Left colon (tissue), 2 donors: ENCODE measurements at regions not wholly inside any gene's neighbourhood (a gene's known extent, or its start where the extent isn't known, plus 50 kb on each side); places are given as distances from the start of the nearest gene placed in this dataset.

ENCODE experiments used
- ATAC-seq: fragments of 200-7000 bp; cut with Tn5 transposase; one replicate; pipeline ENCODE4 v1.9.1; 2020; ENCODE audit warnings: mild to moderate bottlenecking, moderate library complexity
- DNase-seq, 2 donors: peaks; one replicate each; pipeline ENCODE4 v3.0.0-alpha.2; 2020
- intact Hi-C, 2 donors: fragments of 100-400 bp; cut with DNase I in 1 of 2; cut with micrococcal nuclease in 1 of 2; formaldehyde crosslinking; loops; one replicate each; pipeline versions ENCODE4 v1.11.2 to v1.14.0; 2022; cut with DNase I, micrococcal nuclease
- donor health status: DM: no; HTN: no; CAD: no.
- donor health status: DM: yes; HTN: yes; CAD: no.

GRCh38 chr5:91699429-91699828, 316.3 kb upstream of the ARRDC3 start:
- ATAC-seq, result no peak
- DNase-seq, result no peak
- intact Hi-C loops, result no loop called here

- DNase-seq, result no peak
- intact Hi-C loops, result no loop called here
- no peak for ATAC-seq
These were observed 308.5 kb upstream of the ARRDC3 start for GRCh38 chr5:91691592-91691991.

GRCh38 chr5:91690921-91691320, 307.8 kb upstream of the ARRDC3 start:
- intact Hi-C loops, result no loop called here
- ATAC-seq (no peak), DNase-seq (no peak)

- DNase-seq (no peak), ATAC-seq (no peak)
- intact Hi-C loops, result no loop called here
These were observed 304.3 kb upstream of the ARRDC3 start for GRCh38 chr5:91687430-91687829.

- intact Hi-C loops, result no loop called here
- no peak for DNase-seq
These were observed 301.5 kb upstream of the ARRDC3 start for GRCh38 chr5:91684625-91685024.

GRCh38 chr5:91670563-91670962, 287.4 kb upstream of the ARRDC3 start:
- intact Hi-C loops, result no loop called here
- DNase-seq (no peak), ATAC-seq (no peak)

More at GRCh38 chr5:91684625-91685024, 301.5 kb upstream of the ARRDC3 start:
- ATAC-seq, result no peak

GRCh38 chr5:91670122-91670521, 287.0 kb upstream of the ARRDC3 start:
- intact Hi-C loops, result no loop called here
- no peak for ATAC-seq
- DNase-seq, result no peak

- ATAC-seq (no peak), DNase-seq (no peak)
- intact Hi-C loops, result no loop called here
These were observed 285.1 kb upstream of the ARRDC3 start for GRCh38 chr5:91668261-91668660.

- intact Hi-C loops, result no loop called here
- no peak for DNase-seq
- no peak for ATAC-seq
These were observed 269.6 kb upstream of the ARRDC3 start for GRCh38 chr5:91652678-91653077.

GRCh38 chr5:91651704-91652103, 268.6 kb upstream of the ARRDC3 start:
- intact Hi-C loops, result no loop called here
- ATAC-seq (no peak), DNase-seq (no peak)

- DNase-seq (no peak), ATAC-seq (no peak)
- intact Hi-C loops, result no loop called here
These were observed 262.2 kb upstream of the ARRDC3 start for GRCh38 chr5:91645347-91645746.

- intact Hi-C loops, result no loop called here
- ATAC-seq (no peak), DNase-seq (no peak)
These were observed 260.7 kb upstream of the ARRDC3 start for GRCh38 chr5:91643797-91644196.

GRCh38 chr5:91642581-91642980, 259.5 kb upstream of the ARRDC3 start:
- no peak for DNase-seq
- no peak for ATAC-seq
- intact Hi-C loops, result no loop called here

GRCh38 chr5:91641730-91642350, 258.7 kb upstream of the ARRDC3 start:
- DNase-seq (no peak), ATAC-seq (no peak)
- intact Hi-C loops, result no loop called here

- ATAC-seq (no peak), DNase-seq (no peak)
- intact Hi-C loops, result no loop called here
These were observed 256.6 kb upstream of the ARRDC3 start for GRCh38 chr5:91639744-91640143.

- intact Hi-C loops, result no loop called here
- ATAC-seq, result no peak
- no peak for DNase-seq
These were observed 254.9 kb upstream of the ARRDC3 start for GRCh38 chr5:91638010-91638409.

- intact Hi-C loops, result no loop called here
These were observed 253.0 kb upstream of the ARRDC3 start for GRCh38 chr5:91635950-91636734.

GRCh38 chr5:91632871-91633270, 249.8 kb upstream of the ARRDC3 start:
- ATAC-seq, result no peak
- intact Hi-C loops, result no loop called here

More at GRCh38 chr5:91635950-91636734, 253.0 kb upstream of the ARRDC3 start:
- no peak for ATAC-seq
- no peak for DNase-seq

GRCh38 chr5:91611746-91612145, 228.6 kb upstream of the ARRDC3 start:
- DNase-seq, result no peak
- intact Hi-C loops, result no loop called here
- no peak for ATAC-seq

More at GRCh38 chr5:91632871-91633270, 249.8 kb upstream of the ARRDC3 start:
- DNase-seq, result no peak

- no peak for DNase-seq
- intact Hi-C loops, result no loop called here
- ATAC-seq, result no peak
These were observed 224.6 kb upstream of the ARRDC3 start for GRCh38 chr5:91607675-91608074.

GRCh38 chr5:91599863-91600262, 216.7 kb upstream of the ARRDC3 start:
- intact Hi-C loops, result no loop called here
- DNase-seq, result no peak
- ATAC-seq, result no peak
